ENCODE measurements at regions not wholly inside any gene's neighbourhood (a gene's known extent, or its start where the extent isn't known, plus 50 kb on each side); places are given as distances from the start of the nearest gene placed in this dataset.

DNA sequence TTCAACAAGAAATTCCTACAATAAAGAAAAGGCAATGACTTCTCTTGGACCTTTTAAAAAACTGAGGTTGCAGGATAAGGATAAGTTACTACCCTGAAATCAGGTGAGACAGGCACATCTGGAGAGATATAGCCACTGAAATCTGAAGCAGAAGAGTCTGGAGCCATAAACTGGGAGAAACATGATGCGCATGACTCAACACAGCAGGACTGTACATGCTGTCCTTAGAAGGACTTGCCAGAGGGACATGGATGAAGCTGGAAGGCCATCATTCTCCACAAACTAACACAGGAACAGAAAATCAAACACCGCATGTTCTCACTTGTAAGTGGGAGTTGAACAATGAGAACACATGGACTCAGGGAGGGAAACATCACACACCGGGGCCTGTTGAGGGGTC, 1020.2 kb downstream of the AGBL1 start:
- H3K27me3 ChIP-seq (ENCODE audit: insufficient read depth, poor library complexity, severe bottlenecking) = no peaks in the 10 kb centered on the region
- no peak for TF ChIP-seq SPI1 (IDR thresholded peaks at IDR 0.05; ENCODE audit: borderline replicate concordance, low read depth)
- no peak for TF ChIP-seq GABPA (IDR thresholded peaks at IDR 0.05; ENCODE audit: low read depth)
- TF ChIP-seq, protein P1, sequence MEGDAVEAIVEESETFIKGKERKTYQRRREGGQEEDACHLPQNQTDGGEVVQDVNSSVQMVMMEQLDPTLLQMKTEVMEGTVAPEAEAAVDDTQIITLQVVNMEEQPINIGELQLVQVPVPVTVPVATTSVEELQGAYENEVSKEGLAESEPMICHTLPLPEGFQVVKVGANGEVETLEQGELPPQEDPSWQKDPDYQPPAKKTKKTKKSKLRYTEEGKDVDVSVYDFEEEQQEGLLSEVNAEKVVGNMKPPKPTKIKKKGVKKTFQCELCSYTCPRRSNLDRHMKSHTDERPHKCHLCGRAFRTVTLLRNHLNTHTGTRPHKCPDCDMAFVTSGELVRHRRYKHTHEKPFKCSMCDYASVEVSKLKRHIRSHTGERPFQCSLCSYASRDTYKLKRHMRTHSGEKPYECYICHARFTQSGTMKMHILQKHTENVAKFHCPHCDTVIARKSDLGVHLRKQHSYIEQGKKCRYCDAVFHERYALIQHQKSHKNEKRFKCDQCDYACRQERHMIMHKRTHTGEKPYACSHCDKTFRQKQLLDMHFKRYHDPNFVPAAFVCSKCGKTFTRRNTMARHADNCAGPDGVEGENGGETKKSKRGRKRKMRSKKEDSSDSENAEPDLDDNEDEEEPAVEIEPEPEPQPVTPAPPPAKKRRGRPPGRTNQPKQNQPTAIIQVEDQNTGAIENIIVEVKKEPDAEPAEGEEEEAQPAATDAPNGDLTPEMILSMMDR (IDR thresholded peaks at IDR 0.05; ENCODE audit: insufficient read depth, low read length) = no peak
- TF ChIP-seq, protein P2, sequence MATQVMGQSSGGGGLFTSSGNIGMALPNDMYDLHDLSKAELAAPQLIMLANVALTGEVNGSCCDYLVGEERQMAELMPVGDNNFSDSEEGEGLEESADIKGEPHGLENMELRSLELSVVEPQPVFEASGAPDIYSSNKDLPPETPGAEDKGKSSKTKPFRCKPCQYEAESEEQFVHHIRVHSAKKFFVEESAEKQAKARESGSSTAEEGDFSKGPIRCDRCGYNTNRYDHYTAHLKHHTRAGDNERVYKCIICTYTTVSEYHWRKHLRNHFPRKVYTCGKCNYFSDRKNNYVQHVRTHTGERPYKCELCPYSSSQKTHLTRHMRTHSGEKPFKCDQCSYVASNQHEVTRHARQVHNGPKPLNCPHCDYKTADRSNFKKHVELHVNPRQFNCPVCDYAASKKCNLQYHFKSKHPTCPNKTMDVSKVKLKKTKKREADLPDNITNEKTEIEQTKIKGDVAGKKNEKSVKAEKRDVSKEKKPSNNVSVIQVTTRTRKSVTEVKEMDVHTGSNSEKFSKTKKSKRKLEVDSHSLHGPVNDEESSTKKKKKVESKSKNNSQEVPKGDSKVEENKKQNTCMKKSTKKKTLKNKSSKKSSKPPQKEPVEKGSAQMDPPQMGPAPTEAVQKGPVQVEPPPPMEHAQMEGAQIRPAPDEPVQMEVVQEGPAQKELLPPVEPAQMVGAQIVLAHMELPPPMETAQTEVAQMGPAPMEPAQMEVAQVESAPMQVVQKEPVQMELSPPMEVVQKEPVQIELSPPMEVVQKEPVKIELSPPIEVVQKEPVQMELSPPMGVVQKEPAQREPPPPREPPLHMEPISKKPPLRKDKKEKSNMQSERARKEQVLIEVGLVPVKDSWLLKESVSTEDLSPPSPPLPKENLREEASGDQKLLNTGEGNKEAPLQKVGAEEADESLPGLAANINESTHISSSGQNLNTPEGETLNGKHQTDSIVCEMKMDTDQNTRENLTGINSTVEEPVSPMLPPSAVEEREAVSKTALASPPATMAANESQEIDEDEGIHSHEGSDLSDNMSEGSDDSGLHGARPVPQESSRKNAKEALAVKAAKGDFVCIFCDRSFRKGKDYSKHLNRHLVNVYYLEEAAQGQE (IDR thresholded peaks at IDR 0.05; ENCODE audit: insufficient replicate concordance, low read depth) = no peak
- TF ChIP-seq POLR2AphosphoS5 (IDR thresholded peaks at IDR 0.05; ENCODE audit: low read depth) = no peak
- no peak for DNase-seq (ENCODE audit: low read depth in 1 of 2, low spot score in 1 of 2)

DNA sequence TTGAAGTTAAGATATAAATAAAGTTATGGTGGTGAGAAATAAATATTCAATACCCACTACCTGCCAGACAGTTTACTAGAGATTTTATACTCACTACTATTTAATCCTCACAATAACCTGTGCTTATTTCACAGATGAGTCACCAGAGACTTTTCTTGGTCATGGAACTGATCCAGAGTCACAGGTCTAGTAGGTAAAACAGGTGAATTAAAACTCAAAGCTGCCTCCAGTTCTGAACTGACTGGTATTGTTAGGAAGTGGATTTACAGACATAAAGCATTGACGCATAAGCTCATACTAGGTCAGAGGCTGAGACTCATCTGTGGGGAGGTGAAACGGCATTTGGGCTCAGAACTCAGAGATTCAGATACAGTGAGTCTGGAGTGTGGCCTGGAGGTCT, 1009.9 kb downstream of the AGBL1 start:
- no peak overlapping the region for H3K27ac ChIP-seq (replicated peaks)
- no peak overlapping the region for H3K4me3 ChIP-seq (replicated peaks; ENCODE audit: insufficient read depth, low read length)
- TF ChIP-seq, protein P1 (IDR thresholded peaks at IDR 0.05; ENCODE audit: insufficient read depth, low read length) = no peak
- TF ChIP-seq, protein P2 (IDR thresholded peaks at IDR 0.05; ENCODE audit: insufficient replicate concordance, low read depth) = no peak
- TF ChIP-seq POLR2AphosphoS5 (IDR thresholded peaks at IDR 0.05; ENCODE audit: low read depth) = no peak
- no peak for TF ChIP-seq SPI1 (IDR thresholded peaks at IDR 0.05; ENCODE audit: borderline replicate concordance, low read depth)
- no peak for TF ChIP-seq GABPA (IDR thresholded peaks at IDR 0.05; ENCODE audit: low read depth)
- no peak for DNase-seq (ENCODE audit: low read depth in 1 of 2, low spot score in 1 of 2)
- H3K27me3 ChIP-seq (ENCODE audit: insufficient read depth, poor library complexity, severe bottlenecking) = no peaks in the 10 kb centered on the region

More for the DNA sequence above, 1020.2 kb downstream of the AGBL1 start:
- no peak overlapping the region for H3K4me3 ChIP-seq (replicated peaks; ENCODE audit: insufficient read depth, low read length)
- no peak overlapping the region for H3K27ac ChIP-seq (replicated peaks)

DNA sequence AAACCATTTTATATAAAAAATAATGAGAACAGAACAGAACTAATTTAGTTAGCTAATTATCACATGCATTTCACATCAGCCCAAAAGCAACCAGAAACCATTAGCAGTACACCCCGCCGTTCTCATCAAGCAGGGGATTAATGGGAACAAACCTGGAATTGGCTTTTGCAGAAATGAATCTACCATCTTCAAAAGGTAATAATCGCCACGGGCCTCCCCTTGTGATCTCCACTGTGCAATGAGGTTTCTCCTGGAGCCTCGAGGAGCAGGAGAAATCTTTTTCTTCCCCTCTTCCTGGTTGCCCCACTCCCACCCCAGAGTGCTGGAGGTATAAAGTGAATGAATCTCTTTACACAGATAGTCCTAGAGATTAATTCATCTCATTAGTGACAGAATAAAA, 1003.5 kb downstream of the AGBL1 start:
- Histone ChIP-seq H3K27ac (replicated peaks) (no peak overlapping the region), H3K27me3 (ENCODE audit: insufficient read depth, poor library complexity, severe bottlenecking) (no peaks in the 10 kb centered on the region), H3K4me3 (replicated peaks; ENCODE audit: insufficient read depth, low read length) (no peak overlapping the region)
- DNase-seq (ENCODE audit: low read depth in 1 of 2, low spot score in 1 of 2) = no peak
- TF ChIP-seq GABPA (IDR thresholded peaks at IDR 0.05; ENCODE audit: low read depth) (no peak), POLR2AphosphoS5 (IDR thresholded peaks at IDR 0.05; ENCODE audit: low read depth) (no peak), SPI1 (IDR thresholded peaks at IDR 0.05; ENCODE audit: borderline replicate concordance, low read depth) (no peak)
- TF ChIP-seq, protein P2 (IDR thresholded peaks at IDR 0.05; ENCODE audit: insufficient replicate concordance, low read depth) = no peak
- TF ChIP-seq, protein P1 (IDR thresholded peaks at IDR 0.05; ENCODE audit: insufficient read depth, low read length) = no peak

All from HL-60 (cell line).